Left ventricle myocardium inferior (tissue), 1 donor: ENCODE measurements at regions not wholly inside any gene's neighbourhood (a gene's known extent, or its start where the extent isn't known, plus 50 kb on each side); places are given as distances from the start of the nearest gene placed in this dataset.
"Not testable (repeated sequence)": the region's sequence is repeated elsewhere in the genome, so short reads cannot be mapped to it uniquely, and the experiment has no call there.

Experiments used
- DNase-seq: peaks from one replicate; pipeline ENCODE4 v3.0.0-alpha.2; 2020
- H3K27ac ChIP-seq: fragments of 200-600 bp; replicated peaks from 2 replicates; pipeline ENCODE4 v1.8.0; 2021
- H3K27me3 ChIP-seq: fragments of 200-600 bp; 2 replicates; pipeline ENCODE4 v1.8.0; 2021; ENCODE audit warnings: low read depth
- H3K36me3 ChIP-seq: fragments of 200-600 bp; 2 replicates; pipeline ENCODE4 v1.8.0; 2021
- H3K4me1 ChIP-seq: fragments of 200-600 bp; 2 replicates; pipeline ENCODE4 v1.8.0; 2021
- H3K4me3 ChIP-seq: fragments of 200-600 bp; 2 replicates; pipeline ENCODE4 v1.8.0; 2021; ENCODE audit warnings: mild to moderate bottlenecking, moderate library complexity
- H3K9me3 ChIP-seq: fragments of 200-600 bp; replicated peaks from 2 replicates; pipeline ENCODE4 v1.8.0; 2021
- CTCF ChIP-seq: fragments of 200-600 bp; IDR thresholded peaks from 2 replicates; pipeline ENCODE4 v1.8.0; 2021; ENCODE audit warnings: antibody characterized with exemption, mild to moderate bottlenecking, borderline replicate concordance
- intact Hi-C: fragments of 100-400 bp; cut with micrococcal nuclease; formaldehyde crosslinking; loops from one replicate; pipeline ENCODE4 v1.11.0; 2022
- donor health status: DM: no; HTN: yes; CAD: no; lungs with severe emphysema.

- Histone ChIP-seq H3K36me3 (no peaks in the 10 kb centered on the region), H3K4me1 (no peaks in the 10 kb centered on the region), H3K27ac (no peak overlapping the region), H3K9me3 (peaks cover 1% of the 10 kb centered on the region), H3K27me3 (peaks cover 5% of the 10 kb centered on the region), H3K4me3 (no peak overlapping the region)
- intact Hi-C loops, result no loop called here
- no peak for DNase-seq
- TF ChIP-seq CTCF, result no peak
These were observed 57.0 kb downstream of the MSTN start for GRCh38 chr2:190005513-190005912.

- no peak overlapping the region for H3K4me3 ChIP-seq
- TF ChIP-seq CTCF, result no peak
- intact Hi-C loops, result no loop called here
- DNase-seq, result no peak
- peaks cover 49% of the 10 kb centered on the region for H3K9me3 ChIP-seq
- H3K36me3 ChIP-seq, result no peaks in the 10 kb centered on the region
- peaks cover 5% of the 10 kb centered on the region for H3K27me3 ChIP-seq
- no peak overlapping the region for H3K27ac ChIP-seq
- H3K4me1 ChIP-seq, result no peaks in the 10 kb centered on the region
These were observed 62.9 kb downstream of the MSTN start for GRCh38 chr2:189999661-190000060.

GRCh38 chr2:189998665-189999064 is 63.9 kb downstream of the MSTN start:
- peaks cover 58% of the 10 kb centered on the region for H3K9me3 ChIP-seq
- DNase-seq, H3K27me3 ChIP-seq, H3K36me3 ChIP-seq, H3K4me1 ChIP-seq, H3K27ac ChIP-seq, intact Hi-C loops, H3K4me3 ChIP-seq: not testable (repeated sequence)

- Histone ChIP-seq H3K27ac (no peak overlapping the region), H3K4me1 (no peaks in the 10 kb centered on the region), H3K36me3 (no peaks in the 10 kb centered on the region), H3K9me3 (peaks cover 73% of the 10 kb centered on the region), H3K4me3 (no peak overlapping the region), H3K27me3 (no peaks in the 10 kb centered on the region)
- no peak for TF ChIP-seq CTCF
- DNase-seq, result no peak
- intact Hi-C loops, result no loop called here
These were observed 65.5 kb downstream of the MSTN start for GRCh38 chr2:189997016-189997415.

GRCh38 chr2:189995679-189996078 is 66.8 kb downstream of the MSTN start:
- Histone ChIP-seq H3K4me3 (no peak overlapping the region), H3K9me3 (peaks cover 79% of the 10 kb centered on the region), H3K36me3 (no peaks in the 10 kb centered on the region), H3K27me3 (no peaks in the 10 kb centered on the region), H3K27ac (no peak overlapping the region), H3K4me1 (no peaks in the 10 kb centered on the region)
- no peak for TF ChIP-seq CTCF
- intact Hi-C loops, result no loop called here
- DNase-seq, result no peak

GRCh38 chr2:189982780-189983394 is 79.6 kb downstream of the MSTN start:
- Histone ChIP-seq H3K4me1 (no peaks in the 10 kb centered on the region), H3K36me3 (no peaks in the 10 kb centered on the region), H3K4me3 (no peak overlapping the region), H3K27ac (no peak overlapping the region), H3K9me3 (peaks cover 82% of the 10 kb centered on the region), H3K27me3 (no peaks in the 10 kb centered on the region)
- peak; percentile 20 for TF ChIP-seq CTCF
- intact Hi-C loops, result no loop called here
- no peak for DNase-seq
